GM04504 (cell line): ENCODE measurements at regions not wholly inside any gene's neighbourhood (a gene's known extent, or its start where the extent isn't known, plus 50 kb on each side); places are given as distances from the start of the nearest gene placed in this dataset.

Experiments used
- DNase-seq: peaks from one replicate; pipeline ENCODE4 v3.0.0-alpha.2; 2012; ENCODE audit warnings: low read depth

GRCh38 chr18:6609666-6610264, 119.8 kb upstream of the ARHGAP28 start:
- DNase-seq = no peak

GRCh38 chr18:6610466-6610865, 119.0 kb upstream of the ARHGAP28 start:
- DNase-seq = peak; percentile 52

GRCh38 chr18:6613581-6613980, 115.9 kb upstream of the ARHGAP28 start:
- DNase-seq = no peak

GRCh38 chr18:6614952-6615351, 114.6 kb upstream of the ARHGAP28 start:
- no peak for DNase-seq

GRCh38 chr18:6616981-6617380, 112.5 kb upstream of the ARHGAP28 start:
- DNase-seq = no peak

- DNase-seq = no peak
These were observed 108.1 kb upstream of the ARHGAP28 start for GRCh38 chr18:6621437-6621836.

GRCh38 chr18:6623278-6623677, 106.2 kb upstream of the ARHGAP28 start:
- DNase-seq = no peak

GRCh38 chr18:6624271-6624660, 105.2 kb upstream of the ARHGAP28 start:
- peak; percentile 40 for DNase-seq

- no peak for DNase-seq
These were observed 104.7 kb upstream of the ARHGAP28 start for GRCh38 chr18:6624661-6625311.

- DNase-seq = no peak
These were observed 104.0 kb upstream of the ARHGAP28 start for GRCh38 chr18:6625481-6625880.

GRCh38 chr18:6626457-6626856, 103.1 kb upstream of the ARHGAP28 start:
- DNase-seq = no peak

- DNase-seq = no peak
These were observed 101.9 kb upstream of the ARHGAP28 start for GRCh38 chr18:6627645-6628044.

- no peak for DNase-seq
These were observed 101.3 kb upstream of the ARHGAP28 start for GRCh38 chr18:6628187-6628586.

- DNase-seq = peak; percentile 44
These were observed 99.8 kb upstream of the ARHGAP28 start for GRCh38 chr18:6629635-6630140.

- no peak for DNase-seq
These were observed 96.2 kb upstream of the ARHGAP28 start for GRCh38 chr18:6633310-6633709.

- no peak for DNase-seq
These were observed 93.4 kb upstream of the ARHGAP28 start for GRCh38 chr18:6636091-6636490.

GRCh38 chr18:6638447-6638846, 91.1 kb upstream of the ARHGAP28 start:
- DNase-seq = no peak

- no peak for DNase-seq
These were observed 90.2 kb upstream of the ARHGAP28 start for GRCh38 chr18:6639305-6639704.

- no peak for DNase-seq
These were observed 84.5 kb upstream of the ARHGAP28 start for GRCh38 chr18:6644836-6645627.

- DNase-seq = no peak
These were observed 82.7 kb upstream of the ARHGAP28 start for GRCh38 chr18:6646801-6647200.

- no peak for DNase-seq
These were observed 80.9 kb upstream of the ARHGAP28 start for GRCh38 chr18:6648581-6648980.

GRCh38 chr18:6649421-6650126, 79.9 kb upstream of the ARHGAP28 start:
- no peak for DNase-seq
